Activated CD8-positive, alpha-beta memory T cell treated with anti-CD3 and anti-CD28 coated beads, Interleukin-2, amount 50 U/mL, for 24 hours (primary cell): ENCODE measurements at regions not wholly inside any gene's neighbourhood (a gene's known extent, or its start where the extent isn't known, plus 50 kb on each side); places are given as distances from the start of the nearest gene placed in this dataset.

Source experiments
- DNase-seq: peaks from one replicate; pipeline ENCODE4 v3.0.0-alpha.2; 2020; ENCODE audit errors: extremely low read depth

- no peak for DNase-seq
Observed at GRCh38 chr4:58688568-58688967, 1578.4 kb upstream of the IGFBP7 start.

- DNase-seq: no peak
Observed at GRCh38 chr4:58679886-58680285, 1569.7 kb upstream of the IGFBP7 start.

- DNase-seq: no peak
Observed at GRCh38 chr4:58679051-58679450, 1568.9 kb upstream of the IGFBP7 start.

- DNase-seq: no peak
Observed at GRCh38 chr4:58669783-58670182, 1559.6 kb upstream of the IGFBP7 start.

- DNase-seq: no peak
Observed at GRCh38 chr4:58665649-58666048, 1555.5 kb upstream of the IGFBP7 start.

- DNase-seq: no peak
Observed at GRCh38 chr4:58658701-58659100, 1548.5 kb upstream of the IGFBP7 start.

- no peak for DNase-seq
Observed at GRCh38 chr4:58653251-58653650, 1543.1 kb upstream of the IGFBP7 start.

GRCh38 chr4:58649226-58649625, 1539.0 kb upstream of the IGFBP7 start:
- no peak for DNase-seq

- no peak for DNase-seq
Observed at GRCh38 chr4:58646126-58646525, 1535.9 kb upstream of the IGFBP7 start.

GRCh38 chr4:58644549-58644948, 1534.4 kb upstream of the IGFBP7 start:
- no peak for DNase-seq

- DNase-seq: no peak
Observed at GRCh38 chr4:58636381-58636780, 1526.2 kb upstream of the IGFBP7 start.

GRCh38 chr4:58617226-58617625, 1507.0 kb upstream of the IGFBP7 start:
- no peak for DNase-seq

- DNase-seq: no peak
Observed at GRCh38 chr4:58611012-58611411, 1500.8 kb upstream of the IGFBP7 start.

- no peak for DNase-seq
Observed at GRCh38 chr4:58606303-58606702, 1496.1 kb upstream of the IGFBP7 start.

GRCh38 chr4:58603951-58604350, 1493.8 kb upstream of the IGFBP7 start:
- DNase-seq: no peak

- DNase-seq: no peak
Observed at GRCh38 chr4:58602731-58603359, 1492.7 kb upstream of the IGFBP7 start.

- no peak for DNase-seq
Observed at GRCh38 chr4:58602022-58602421, 1491.8 kb upstream of the IGFBP7 start.

GRCh38 chr4:58600290-58600689, 1490.1 kb upstream of the IGFBP7 start:
- DNase-seq: no peak

GRCh38 chr4:58590722-58591121, 1480.5 kb upstream of the IGFBP7 start:
- DNase-seq: no peak

- no peak for DNase-seq
Observed at GRCh38 chr4:58587856-58588255, 1477.7 kb upstream of the IGFBP7 start.

GRCh38 chr4:58566260-58566659, 1456.1 kb upstream of the IGFBP7 start:
- DNase-seq: no peak

GRCh38 chr4:58564695-58565475, 1454.7 kb upstream of the IGFBP7 start:
- no peak for DNase-seq

GRCh38 chr4:58561170-58561569, 1451.0 kb upstream of the IGFBP7 start:
- no peak for DNase-seq

- DNase-seq: no peak
Observed at GRCh38 chr4:58560736-58561135, 1450.6 kb upstream of the IGFBP7 start.
